Osteocyte (in vitro differentiated cells): ENCODE measurements at regions not wholly inside any gene's neighbourhood (a gene's known extent, or its start where the extent isn't known, plus 50 kb on each side); places are given as distances from the start of the nearest gene placed in this dataset.

ENCODE experiments used
- DNase-seq: peaks from one replicate; pipeline ENCODE4 v3.0.0; 2021; ENCODE audit warnings: mixed read lengths; ENCODE audit not compliant: unreplicated experiment; ENCODE audit errors: extremely low spot score
- H3K27ac Mint-ChIP-seq: one replicate; pipeline ENCODE4 v1.8.0; 2021; ENCODE audit warnings: mild to moderate bottlenecking, mixed read lengths; ENCODE audit not compliant: unreplicated experiment
- H3K27me3 Mint-ChIP-seq: one replicate; pipeline ENCODE4 v1.8.0; 2021; ENCODE audit warnings: mixed read lengths; ENCODE audit not compliant: unreplicated experiment
- H3K36me3 Mint-ChIP-seq: one replicate; pipeline ENCODE4 v1.8.0; 2021; ENCODE audit warnings: mixed read lengths; ENCODE audit not compliant: unreplicated experiment
- H3K4me1 Mint-ChIP-seq: one replicate; pipeline ENCODE4 v1.8.0; 2021; ENCODE audit warnings: mixed read lengths; ENCODE audit not compliant: unreplicated experiment
- H3K4me3 Mint-ChIP-seq: one replicate; pipeline ENCODE4 v1.8.0; 2021; ENCODE audit warnings: mild to moderate bottlenecking, moderate library complexity, mixed read lengths; ENCODE audit not compliant: unreplicated experiment
- H3K9me3 Mint-ChIP-seq: one replicate; pipeline ENCODE4 v1.8.0; 2021; ENCODE audit warnings: mixed read lengths; ENCODE audit not compliant: unreplicated experiment
- TF ChIP-seq, protein P1 (sequence below): fragments of 200-600 bp; sonication (generic); IDR thresholded peaks from 2 replicates; pipeline ENCODE4 v1.5.0; 2021; ENCODE audit warnings: antibody characterized with exemption, mild to moderate bottlenecking, moderate library complexity

DNA sequence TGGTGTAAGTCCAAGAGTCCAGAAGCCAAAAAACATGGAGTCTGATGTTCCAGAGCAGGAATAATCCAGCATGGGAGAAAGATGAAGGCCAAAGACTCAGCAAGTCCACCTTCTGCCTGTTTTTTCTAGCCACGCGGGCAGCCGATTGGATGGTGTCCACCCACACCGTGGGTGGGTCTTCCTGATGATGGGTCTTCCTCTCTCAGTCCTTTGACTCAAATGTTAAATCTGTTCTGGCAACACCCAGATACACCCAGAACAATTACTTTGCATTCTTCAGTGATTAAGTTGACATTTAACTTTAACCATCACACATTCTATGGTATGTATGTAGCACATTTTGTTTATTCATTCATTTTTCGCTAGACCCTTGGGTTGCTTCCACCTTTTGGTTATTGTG, 944.4 kb downstream of the PLA2G4A start:
- Mint-ChIP-seq H3K36me3 (no peaks in the 10 kb centered on the region), H3K9me3 (no peaks in the 10 kb centered on the region), H3K27me3 (no peaks in the 10 kb centered on the region), H3K27ac (no peak overlapping the region), H3K4me3 (no peak overlapping the region), H3K4me1 (no peaks in the 10 kb centered on the region)
- no peak for DNase-seq
- TF ChIP-seq, protein P1, sequence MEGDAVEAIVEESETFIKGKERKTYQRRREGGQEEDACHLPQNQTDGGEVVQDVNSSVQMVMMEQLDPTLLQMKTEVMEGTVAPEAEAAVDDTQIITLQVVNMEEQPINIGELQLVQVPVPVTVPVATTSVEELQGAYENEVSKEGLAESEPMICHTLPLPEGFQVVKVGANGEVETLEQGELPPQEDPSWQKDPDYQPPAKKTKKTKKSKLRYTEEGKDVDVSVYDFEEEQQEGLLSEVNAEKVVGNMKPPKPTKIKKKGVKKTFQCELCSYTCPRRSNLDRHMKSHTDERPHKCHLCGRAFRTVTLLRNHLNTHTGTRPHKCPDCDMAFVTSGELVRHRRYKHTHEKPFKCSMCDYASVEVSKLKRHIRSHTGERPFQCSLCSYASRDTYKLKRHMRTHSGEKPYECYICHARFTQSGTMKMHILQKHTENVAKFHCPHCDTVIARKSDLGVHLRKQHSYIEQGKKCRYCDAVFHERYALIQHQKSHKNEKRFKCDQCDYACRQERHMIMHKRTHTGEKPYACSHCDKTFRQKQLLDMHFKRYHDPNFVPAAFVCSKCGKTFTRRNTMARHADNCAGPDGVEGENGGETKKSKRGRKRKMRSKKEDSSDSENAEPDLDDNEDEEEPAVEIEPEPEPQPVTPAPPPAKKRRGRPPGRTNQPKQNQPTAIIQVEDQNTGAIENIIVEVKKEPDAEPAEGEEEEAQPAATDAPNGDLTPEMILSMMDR: no peak

DNA sequence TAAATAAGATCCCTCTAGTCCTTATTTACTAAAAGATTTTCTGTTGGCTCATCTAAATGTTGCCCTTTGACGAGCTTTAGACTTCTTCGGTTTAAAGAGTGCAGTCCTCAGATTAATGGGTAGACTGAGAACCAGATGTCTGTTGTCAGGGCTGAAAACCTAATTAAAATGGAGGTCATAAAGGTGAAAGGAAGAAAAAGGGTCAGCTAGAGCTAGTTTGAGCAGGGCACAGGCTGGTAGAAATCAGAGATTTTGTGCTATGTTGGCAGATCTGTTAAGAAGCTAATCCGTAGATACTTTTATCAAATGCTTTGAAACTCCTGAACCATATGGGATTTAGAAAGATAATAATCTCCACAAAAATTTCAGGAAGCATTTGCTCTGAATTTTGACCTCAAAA, 959.0 kb downstream of the PLA2G4A start:
- no peak overlapping the region for H3K4me3 Mint-ChIP-seq
- no peaks in the 10 kb centered on the region for H3K36me3 Mint-ChIP-seq
- TF ChIP-seq, protein P1: no peak
- H3K27ac Mint-ChIP-seq: no peak overlapping the region
- H3K4me1 Mint-ChIP-seq: no peaks in the 10 kb centered on the region
- peaks cover 2% of the 10 kb centered on the region for H3K9me3 Mint-ChIP-seq
- DNase-seq: no peak
- H3K27me3 Mint-ChIP-seq: no peaks in the 10 kb centered on the region

DNA sequence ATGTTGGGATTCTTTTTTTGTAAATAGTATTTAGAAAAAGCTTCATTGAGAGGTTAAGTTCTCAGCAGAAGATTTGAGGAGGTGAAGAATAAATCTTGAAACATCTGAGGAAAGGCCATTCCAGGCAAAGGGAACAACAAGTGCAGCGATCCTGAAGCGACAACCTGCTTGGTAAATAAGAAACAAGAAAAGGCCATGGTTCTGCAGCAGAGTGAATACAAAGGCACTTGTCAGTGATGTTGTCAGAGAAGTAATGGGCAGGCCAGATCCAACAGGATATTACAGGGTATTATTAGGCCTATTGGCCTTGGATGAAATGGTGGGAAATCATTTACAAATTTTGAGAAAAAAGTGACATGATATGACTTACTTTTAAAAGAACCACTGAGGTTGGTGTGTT, 960.0 kb downstream of the PLA2G4A start:
- H3K36me3 Mint-ChIP-seq: no peaks in the 10 kb centered on the region
- H3K9me3 Mint-ChIP-seq: peaks cover 3% of the 10 kb centered on the region
- no peaks in the 10 kb centered on the region for H3K27me3 Mint-ChIP-seq
- H3K4me1 Mint-ChIP-seq: no peaks in the 10 kb centered on the region
- no peak overlapping the region for H3K4me3 Mint-ChIP-seq
- no peak overlapping the region for H3K27ac Mint-ChIP-seq
- DNase-seq: no peak
- TF ChIP-seq, protein P1: no peak

DNA sequence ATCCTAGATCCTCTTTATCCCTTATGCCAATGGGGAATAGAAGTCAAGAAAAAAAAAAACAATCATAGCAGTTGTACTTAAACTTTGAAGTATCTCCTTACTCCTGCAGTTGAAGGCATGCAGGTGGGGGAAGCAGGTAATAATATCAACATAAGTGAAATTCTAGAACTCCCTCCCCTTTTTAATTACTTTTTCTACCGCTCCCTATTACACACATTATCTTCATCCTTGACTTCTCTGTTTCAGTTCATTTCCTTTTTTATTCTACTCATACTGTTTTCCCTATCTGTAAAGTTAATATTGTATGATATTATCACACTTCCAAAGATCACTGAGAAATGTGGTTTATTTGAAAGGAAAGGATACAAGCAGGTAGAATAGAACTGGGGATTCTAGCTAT, 962.0 kb downstream of the PLA2G4A start:
- TF ChIP-seq, protein P1: no peak
- no peaks in the 10 kb centered on the region for H3K36me3 Mint-ChIP-seq
- no peak overlapping the region for H3K27ac Mint-ChIP-seq
- DNase-seq: no peak
- H3K27me3 Mint-ChIP-seq: no peaks in the 10 kb centered on the region
- no peak overlapping the region for H3K4me3 Mint-ChIP-seq
- no peaks in the 10 kb centered on the region for H3K4me1 Mint-ChIP-seq
- H3K9me3 Mint-ChIP-seq: peaks cover 3% of the 10 kb centered on the region

DNA sequence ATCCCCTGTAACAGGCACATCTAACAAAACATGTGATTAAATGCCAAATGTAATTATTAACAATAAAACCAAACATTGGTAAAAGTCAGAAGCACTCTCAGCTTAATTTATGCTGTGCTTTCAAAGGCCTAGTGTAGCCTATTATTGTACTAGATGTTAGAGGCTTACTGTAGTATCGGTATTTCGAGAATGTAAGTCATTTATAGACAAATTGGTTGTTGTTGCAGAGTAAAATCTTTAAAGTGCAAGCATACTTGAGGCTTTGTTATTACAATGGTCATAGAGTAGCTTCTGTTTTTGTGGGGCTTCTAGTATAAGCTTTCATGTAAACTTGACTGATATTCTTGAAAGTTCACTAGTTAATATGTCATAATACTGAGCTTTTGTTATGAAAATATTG, 965.8 kb downstream of the PLA2G4A start:
- peaks cover 3% of the 10 kb centered on the region for H3K9me3 Mint-ChIP-seq
- TF ChIP-seq, protein P1: no peak
- no peaks in the 10 kb centered on the region for H3K36me3 Mint-ChIP-seq
- H3K4me1 Mint-ChIP-seq: no peaks in the 10 kb centered on the region
- no peaks in the 10 kb centered on the region for H3K27me3 Mint-ChIP-seq
- H3K27ac Mint-ChIP-seq: no peak overlapping the region
- H3K4me3 Mint-ChIP-seq: no peak overlapping the region
- no peak for DNase-seq
